ENCODE measurements at regions not wholly inside any gene's neighbourhood (a gene's known extent, or its start where the extent isn't known, plus 50 kb on each side); places are given as distances from the start of the nearest gene placed in this dataset.

- DNase-seq (no peak), ATAC-seq (ENCODE audit: low read depth) (no peak)
- intact Hi-C loops (cut with micrococcal nuclease), result no loop called here
- H3K27ac ChIP-seq (ENCODE audit: low read length in 2 of 2), result no peak overlapping the region
- Mint-ChIP-seq H3K27ac (no peak overlapping the region), H3K9me3 (ENCODE audit: insufficient read depth) (no peaks in the 10 kb centered on the region), H3K4me3 (no peak overlapping the region), H3K27me3 (peaks cover 8% of the 10 kb centered on the region), H3K4me1 (no peaks in the 10 kb centered on the region)
- no peak for TF ChIP-seq CTCF (IDR thresholded peaks at IDR 0.05)
- no peak for TF ChIP-seq EZH2 (IDR thresholded peaks at IDR 0.05; ENCODE audit: borderline replicate concordance, insufficient read depth, low read depth, low read length, poor library complexity, severe bottlenecking)
- H2AFZ ChIP-seq (ENCODE audit: insufficient read depth, low read depth, low read length, poor library complexity, severe bottlenecking), result no peak overlapping the region
- CTCF ChIA-PET, result interaction anchor here (6.6 kb wide), 1 partner anchor 13 kb away, joined by 36 read pairs; no protein-coding TSS in a partner anchor
- H3K27me3 ChIP-seq (replicated peaks in 1 of 4; ENCODE audit: control extremely low read depth in 1 of 4, control insufficient read depth in 3 of 4, insufficient read depth in 4 of 4, low read length in 3 of 4), result no peaks in the 10 kb centered on the region
- no peak overlapping the region for H3K4me2 ChIP-seq (replicated peaks; ENCODE audit: low read depth, low read length, poor library complexity, severe bottlenecking)
- H3K36me3 ChIP-seq (replicated peaks in 1 of 2; ENCODE audit: control extremely low read depth in 1 of 2, control insufficient read depth in 1 of 2, extremely low read depth in 1 of 2, insufficient read depth in 2 of 2, low read length in 1 of 2), result no peaks in the 10 kb centered on the region
- H3K79me2 ChIP-seq (ENCODE audit: control insufficient read depth, insufficient read depth, low read length), result no peaks in the 10 kb centered on the region
- no peaks in the 10 kb centered on the region for H3K9me3 ChIP-seq (ENCODE audit: control extremely low read depth in 1 of 3, control insufficient read depth in 2 of 3, insufficient read depth in 1 of 3, low read length in 2 of 3)
- H3K4me3 ChIP-seq (ENCODE audit: control extremely low read depth in 1 of 5, extremely low read depth in 1 of 5, insufficient read depth in 1 of 5, low read depth in 2 of 5, low read length in 4 of 5), result no peak overlapping the region
- H4K20me1 ChIP-seq (ENCODE audit: control insufficient read depth, insufficient read depth, low read length, poor library complexity, severe bottlenecking), result no peaks in the 10 kb centered on the region
- H3K9ac ChIP-seq (ENCODE audit: low read length), result no peak overlapping the region
- POLR2A ChIA-PET, result no interaction called here
- no peaks in the 10 kb centered on the region for H3K4me1 ChIP-seq (ENCODE audit: control insufficient read depth in 2 of 2, insufficient read depth in 2 of 2, low read length in 2 of 2)
- WGBS (ENCODE audit: insufficient coverage), result no CpG with 5 or more reads among the region's 1 CpG
Measured at GRCh38 chr2:209322041-209322440, 101.8 kb upstream of the MAP2 start.

GRCh38 chr2:209322905-209323512 lies 100.8 kb upstream of the MAP2 start:
- H3K27ac ChIP-seq (ENCODE audit: low read length in 2 of 2), result no peak overlapping the region
- WGBS (ENCODE audit: insufficient coverage), result no CpG with 5 or more reads among the region's 5 CpGs
- H3K4me2 ChIP-seq (replicated peaks; ENCODE audit: low read depth, low read length, poor library complexity, severe bottlenecking), result no peak overlapping the region
- no peak overlapping the region for H3K27ac Mint-ChIP-seq
- ChIA-PET POLR2A (no interaction called here), CTCF (interaction anchor here (6.6 kb wide), 1 partner anchor 12 kb away, joined by 36 read pairs; no protein-coding TSS in a partner anchor)
- H3K27me3 ChIP-seq (replicated peaks in 1 of 4; ENCODE audit: control extremely low read depth in 1 of 4, control insufficient read depth in 3 of 4, insufficient read depth in 4 of 4, low read length in 3 of 4), result no peaks in the 10 kb centered on the region
- no peak overlapping the region for H3K4me3 ChIP-seq (ENCODE audit: control extremely low read depth in 1 of 5, extremely low read depth in 1 of 5, insufficient read depth in 1 of 5, low read depth in 2 of 5, low read length in 4 of 5)
- TF ChIP-seq CTCF (IDR thresholded peaks at IDR 0.05) (no peak), EZH2 (IDR thresholded peaks at IDR 0.05; ENCODE audit: borderline replicate concordance, insufficient read depth, low read depth, low read length, poor library complexity, severe bottlenecking) (no peak)
- no peaks in the 10 kb centered on the region for H3K4me1 ChIP-seq (ENCODE audit: control insufficient read depth in 2 of 2, insufficient read depth in 2 of 2, low read length in 2 of 2)
- no peak overlapping the region for H2AFZ ChIP-seq (ENCODE audit: insufficient read depth, low read depth, low read length, poor library complexity, severe bottlenecking)
- ATAC-seq (ENCODE audit: low read depth) (no peak), DNase-seq (no peak)
- no peaks in the 10 kb centered on the region for H4K20me1 ChIP-seq (ENCODE audit: control insufficient read depth, insufficient read depth, low read length, poor library complexity, severe bottlenecking)
- H3K4me3 Mint-ChIP-seq, result no peak overlapping the region
- H3K79me2 ChIP-seq (ENCODE audit: control insufficient read depth, insufficient read depth, low read length), result no peaks in the 10 kb centered on the region
- H3K4me1 Mint-ChIP-seq, result no peaks in the 10 kb centered on the region
- no peaks in the 10 kb centered on the region for H3K9me3 Mint-ChIP-seq (ENCODE audit: insufficient read depth)
- H3K9ac ChIP-seq (ENCODE audit: low read length), result no peak overlapping the region
- H3K9me3 ChIP-seq (ENCODE audit: control extremely low read depth in 1 of 3, control insufficient read depth in 2 of 3, insufficient read depth in 1 of 3, low read length in 2 of 3), result no peaks in the 10 kb centered on the region
- no peaks in the 10 kb centered on the region for H3K36me3 ChIP-seq (replicated peaks in 1 of 2; ENCODE audit: control extremely low read depth in 1 of 2, control insufficient read depth in 1 of 2, extremely low read depth in 1 of 2, insufficient read depth in 2 of 2, low read length in 1 of 2)
- intact Hi-C loops (cut with micrococcal nuclease), result no loop called here
- peaks cover 8% of the 10 kb centered on the region for H3K27me3 Mint-ChIP-seq
